Tibial nerve (tissue), 4 donors: ENCODE measurements at regions not wholly inside any gene's neighbourhood (a gene's known extent, or its start where the extent isn't known, plus 50 kb on each side); places are given as distances from the start of the nearest gene placed in this dataset.

Experiments
- EP300 ChIP-seq, 2 donors: sonication (generic); formaldehyde crosslinking; IDR thresholded peaks; one replicate each; pipeline ENCODE4 v1.6.1; 2017; ENCODE audit warnings: antibody characterized with exemption in 2 of 2, mild to moderate bottlenecking in 1 of 2
- TF ChIP-seq, protein P1 (sequence below), 5 experiments: fragments of 200-600 bp in 3 of 5; fragments of 450-650 bp in 2 of 5; sonication (generic) in 3 of 5; IDR thresholded peaks; one replicate each; pipeline ENCODE4 v1.5.1; 2016 to 2019; ENCODE audit warnings: antibody characterized with exemption in 5 of 5, mild to moderate bottlenecking in 3 of 5, moderate library complexity in 2 of 5

DNA sequence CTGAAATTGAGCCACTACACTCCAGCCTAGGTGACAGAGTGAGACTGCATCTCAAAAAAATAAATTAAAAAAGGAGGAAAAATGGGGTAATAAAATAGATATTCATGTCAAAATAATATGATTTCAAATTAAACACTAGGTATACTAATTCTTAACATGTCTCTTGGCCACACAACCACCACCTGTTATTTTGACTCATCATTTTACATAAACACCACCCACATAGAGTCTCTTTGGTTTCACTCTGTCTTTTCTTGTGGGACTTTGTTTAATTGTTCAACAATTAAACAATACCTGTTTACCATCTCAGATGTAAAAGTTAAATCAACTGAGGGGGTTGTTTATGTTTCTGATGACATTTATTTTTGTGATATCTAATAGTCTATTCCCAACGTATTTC is 476.8 kb upstream of the ADGRB3 start:
- TF ChIP-seq, protein P1, sequence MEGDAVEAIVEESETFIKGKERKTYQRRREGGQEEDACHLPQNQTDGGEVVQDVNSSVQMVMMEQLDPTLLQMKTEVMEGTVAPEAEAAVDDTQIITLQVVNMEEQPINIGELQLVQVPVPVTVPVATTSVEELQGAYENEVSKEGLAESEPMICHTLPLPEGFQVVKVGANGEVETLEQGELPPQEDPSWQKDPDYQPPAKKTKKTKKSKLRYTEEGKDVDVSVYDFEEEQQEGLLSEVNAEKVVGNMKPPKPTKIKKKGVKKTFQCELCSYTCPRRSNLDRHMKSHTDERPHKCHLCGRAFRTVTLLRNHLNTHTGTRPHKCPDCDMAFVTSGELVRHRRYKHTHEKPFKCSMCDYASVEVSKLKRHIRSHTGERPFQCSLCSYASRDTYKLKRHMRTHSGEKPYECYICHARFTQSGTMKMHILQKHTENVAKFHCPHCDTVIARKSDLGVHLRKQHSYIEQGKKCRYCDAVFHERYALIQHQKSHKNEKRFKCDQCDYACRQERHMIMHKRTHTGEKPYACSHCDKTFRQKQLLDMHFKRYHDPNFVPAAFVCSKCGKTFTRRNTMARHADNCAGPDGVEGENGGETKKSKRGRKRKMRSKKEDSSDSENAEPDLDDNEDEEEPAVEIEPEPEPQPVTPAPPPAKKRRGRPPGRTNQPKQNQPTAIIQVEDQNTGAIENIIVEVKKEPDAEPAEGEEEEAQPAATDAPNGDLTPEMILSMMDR (IDR thresholded peaks at IDR 0.05), result no peak
- no peak for TF ChIP-seq EP300 (IDR thresholded peaks at IDR 0.05)
